SU-DHL-6 (cell line): ENCODE measurements at regions not wholly inside any gene's neighbourhood (a gene's known extent, or its start where the extent isn't known, plus 50 kb on each side); places are given as distances from the start of the nearest gene placed in this dataset.

Experiments used
- H2AFZ ChIP-seq: fragments of 200-600 bp; sonication (generic); 2 replicates; pipeline ENCODE4 v1.6.1; 2014; ENCODE audit warnings: low read depth, mild to moderate bottlenecking, moderate library complexity, mixed read lengths, antibody characterized with exemption, low read length; ENCODE audit not compliant: severe bottlenecking
- H3F3A ChIP-seq: fragments of 200-600 bp; shearing (Covaris generic); 2 replicates; pipeline ENCODE4 v1.6.0; 2016; ENCODE audit warnings: antibody characterized with exemption, mild to moderate bottlenecking; ENCODE audit not compliant: insufficient read depth
- H3K27ac ChIP-seq: fragments of 200-600 bp; sonication (generic); 2 replicates; pipeline ENCODE4 v1.5.1; 2016; ENCODE audit warnings: low read depth, mild to moderate bottlenecking, low read length, moderate library complexity, mixed read lengths
- H3K27me3 ChIP-seq: fragments of 200-600 bp; sonication (generic), shearing (Covaris generic); 2 replicates; pipeline ENCODE4 v1.6.0; 2014; ENCODE audit warnings: mild to moderate bottlenecking, low read length
- H3K36me3 ChIP-seq: fragments of 200-600 bp; sonication (generic); 2 replicates; pipeline ENCODE4 v1.6.1; 2014; ENCODE audit warnings: mild to moderate bottlenecking, low read length, mixed read lengths
- H3K4me2 ChIP-seq: fragments of 300-600, 200-600 bp; shearing (Covaris generic), sonication (generic); 2 replicates; pipeline ENCODE4 v1.6.0; 2014; ENCODE audit warnings: low read length, low read depth, mild to moderate bottlenecking; ENCODE audit not compliant: poor library complexity, severe bottlenecking
- H3K4me3 ChIP-seq: fragments of 200-600 bp; sonication (generic); 2 replicates; pipeline ENCODE4 v1.5.1; 2014; ENCODE audit warnings: antibody characterized with exemption, low read length, mild to moderate bottlenecking, mixed read lengths; ENCODE audit not compliant: insufficient read depth, poor library complexity, severe bottlenecking
- H3K79me2 ChIP-seq: fragments of 200-600 bp; sonication (generic); 2 replicates; pipeline ENCODE4 v1.6.1; 2014; ENCODE audit warnings: mild to moderate bottlenecking, low read length, moderate library complexity; ENCODE audit not compliant: insufficient read depth
- H3K9ac ChIP-seq: fragments of 200-600 bp; sonication (generic); 2 replicates; pipeline ENCODE4 v1.7.0; 2014; ENCODE audit warnings: mild to moderate bottlenecking, low read length
- H3K9me2 ChIP-seq: fragments of 200-600 bp; sonication (generic); replicated peaks from 2 replicates; pipeline ENCODE4 v1.6.1; 2014; ENCODE audit warnings: low read length; ENCODE audit not compliant: insufficient read depth
- H3K9me3 ChIP-seq: fragments of 200-600 bp; sonication (generic); 2 replicates; pipeline ENCODE4 v1.6.1; 2014; ENCODE audit warnings: low read length, mixed read lengths; ENCODE audit not compliant: insufficient read depth
- H4K20me1 ChIP-seq: fragments of 200-600 bp; sonication (generic); 2 replicates; pipeline ENCODE4 v1.6.1; 2014; ENCODE audit warnings: low read depth, mild to moderate bottlenecking, antibody characterized with exemption, low read length, moderate library complexity, mixed read lengths
- CTCF ChIP-seq: fragments of 200-600 bp; sonication (generic); IDR thresholded peaks from one replicate; pipeline ENCODE4 v1.5.1; 2017; ENCODE audit warnings: antibody characterized with exemption, mild to moderate bottlenecking, low read length, moderate library complexity; ENCODE audit not compliant: insufficient read depth, poor library complexity, severe bottlenecking
- EZH2phosphoT487 ChIP-seq: fragments of 200-600 bp; sonication (generic), shearing (Covaris generic); conservative IDR thresholded peaks from 2 replicates; pipeline ENCODE4 v1.6.1; 2018; ENCODE audit warnings: mild to moderate bottlenecking, antibody characterized with exemption, low read length, moderate library complexity, mixed read lengths

- no peak overlapping the region for H3K4me3 ChIP-seq
- H3K36me3 ChIP-seq = no peaks in the 10 kb centered on the region
- H3K9ac ChIP-seq = no peak overlapping the region
- no peaks in the 10 kb centered on the region for H3K9me3 ChIP-seq
- no peaks in the 10 kb centered on the region for H3K79me2 ChIP-seq
- no peaks in the 10 kb centered on the region for H3K9me2 ChIP-seq
- H2AFZ ChIP-seq = no peak overlapping the region
- H3K4me2 ChIP-seq = no peak overlapping the region
- no peaks in the 10 kb centered on the region for H3K27me3 ChIP-seq
- H4K20me1 ChIP-seq = no peaks in the 10 kb centered on the region
- no peak for TF ChIP-seq CTCF
- TF ChIP-seq EZH2phosphoT487 = no peak
- H3F3A ChIP-seq = no peaks in the 10 kb centered on the region
- H3K27ac ChIP-seq = no peak overlapping the region
These were observed 104.6 kb downstream of the METRNL start for GRCh38 chr17:83183951-83184506.

- TF ChIP-seq EZH2phosphoT487 = no peak
- TF ChIP-seq CTCF = no peak
- Histone ChIP-seq H3K36me3 (no peaks in the 10 kb centered on the region), H3F3A (no peaks in the 10 kb centered on the region), H3K27ac (no peak overlapping the region), H3K4me3 (no peak overlapping the region), H3K9ac (no peak overlapping the region), H2AFZ (no peak overlapping the region), H3K4me2 (no peak overlapping the region), H3K9me2 (no peaks in the 10 kb centered on the region), H3K79me2 (no peaks in the 10 kb centered on the region), H4K20me1 (no peaks in the 10 kb centered on the region), H3K9me3 (no peaks in the 10 kb centered on the region), H3K27me3 (no peaks in the 10 kb centered on the region)
These were observed 105.9 kb downstream of the METRNL start for GRCh38 chr17:83185023-83186002.

- H3F3A ChIP-seq = no peaks in the 10 kb centered on the region
- H3K27me3 ChIP-seq = no peaks in the 10 kb centered on the region
- no peak overlapping the region for H3K4me2 ChIP-seq
- H2AFZ ChIP-seq = no peak overlapping the region
- TF ChIP-seq CTCF (no peak), EZH2phosphoT487 (no peak)
- H3K79me2 ChIP-seq = no peaks in the 10 kb centered on the region
- H3K9me2 ChIP-seq = no peaks in the 10 kb centered on the region
- H3K9ac ChIP-seq = no peak overlapping the region
- no peaks in the 10 kb centered on the region for H3K9me3 ChIP-seq
- no peak overlapping the region for H3K27ac ChIP-seq
- no peaks in the 10 kb centered on the region for H3K36me3 ChIP-seq
- no peaks in the 10 kb centered on the region for H4K20me1 ChIP-seq
- H3K4me3 ChIP-seq = no peak overlapping the region
These were observed 106.8 kb downstream of the METRNL start for GRCh38 chr17:83186226-83186625.
